Smooth muscle cell (in vitro differentiated cells): ENCODE measurements at regions not wholly inside any gene's neighbourhood (a gene's known extent, or its start where the extent isn't known, plus 50 kb on each side); places are given as distances from the start of the nearest gene placed in this dataset.
A peak's percentile ranks its signal among the peaks of the same experiment; 100 is the strongest.
"Not testable (repeated sequence)": the region's sequence is repeated elsewhere in the genome, so short reads cannot be mapped to it uniquely, and the experiment has no call there.

Source experiments
- DNase-seq: peaks from one replicate; lab custom pipeline; 2025; ENCODE audit not compliant: unreplicated experiment; lab: John Stamatoyannopoulos, UW
- H2AFZ ChIP-seq: fragments of 200-600 bp; sonication (generic); 2 replicates; pipeline ENCODE4 v1.6.0; 2016; ENCODE audit warnings: antibody characterized with exemption, low read depth, mild to moderate bottlenecking
- H3F3A ChIP-seq: fragments of 200-600 bp; sonication (generic); 2 replicates; pipeline ENCODE4 v1.6.0; 2017; ENCODE audit warnings: antibody characterized with exemption, low read depth
- H3K27ac ChIP-seq: fragments of 200-600 bp; sonication (generic); 2 replicates; pipeline ENCODE4 v1.5.1; 2016; ENCODE audit warnings: low read depth, mild to moderate bottlenecking
- H3K27me3 ChIP-seq: fragments of 200-600 bp; sonication (generic); 2 replicates; pipeline ENCODE4 v1.6.1; 2016; ENCODE audit warnings: low read depth, mild to moderate bottlenecking
- H3K36me3 ChIP-seq: fragments of 200-600 bp; sonication (generic); 2 replicates; pipeline ENCODE4 v1.5.1; 2016; ENCODE audit warnings: low read depth
- H3K4me1 ChIP-seq: fragments of 200-600 bp; sonication (generic); 2 replicates; pipeline ENCODE4 v1.5.1; 2016; ENCODE audit warnings: low read depth
- H3K4me2 ChIP-seq: fragments of 200-600 bp; sonication (generic); 2 replicates; pipeline ENCODE4 v1.6.0; 2016; ENCODE audit warnings: mild to moderate bottlenecking
- H3K4me3 ChIP-seq: fragments of 200-600 bp; sonication (generic); 2 replicates; pipeline ENCODE4 v1.5.1; 2016; ENCODE audit warnings: mild to moderate bottlenecking
- H3K79me2 ChIP-seq: fragments of 200-600 bp; sonication (generic); 2 replicates; pipeline ENCODE4 v1.6.0; 2016; ENCODE audit warnings: low read depth, mild to moderate bottlenecking
- H3K9ac ChIP-seq: fragments of 200-600 bp; sonication (generic); 2 replicates; pipeline ENCODE4 v1.6.0; 2016; ENCODE audit warnings: low read depth
- H3K9me3 ChIP-seq: fragments of 200-600 bp; sonication (generic); replicated peaks from 2 replicates; pipeline ENCODE4 v1.5.1; 2016; ENCODE audit warnings: low read depth
- H4K20me1 ChIP-seq: fragments of 200-600 bp; sonication (generic); 2 replicates; pipeline ENCODE4 v1.6.0; 2016; ENCODE audit warnings: low read depth
- WGBS: methylation state at CpG from one replicate; pipeline ENCODE4 v1.1.7; 2016; ENCODE audit warnings: low lambda C conversion rate; 5-methylcytosine and 5-hydroxymethylcytosine counted together
- TF ChIP-seq, protein P1 (sequence below): fragments of 200-600 bp; sonication (generic); IDR thresholded peaks from 2 replicates; pipeline ENCODE4 v1.5.1; 2017; ENCODE audit warnings: borderline replicate concordance, mild to moderate bottlenecking, antibody characterized with exemption; ENCODE audit not compliant: insufficient read depth, poor library complexity, severe bottlenecking

GRCh38 chr18:57881818-57882413, 78.8 kb upstream of the ATP8B1 start:
- Histone ChIP-seq H3K36me3 (no peaks in the 10 kb centered on the region), H3K4me3 (no peak overlapping the region), H3K4me2 (no peak overlapping the region), H2AFZ (peak overlapping the region; percentile 28), H3K79me2 (no peaks in the 10 kb centered on the region), H3K27ac (no peak overlapping the region), H3K9me3 (no peaks in the 10 kb centered on the region), H4K20me1 (no peaks in the 10 kb centered on the region), H3F3A (no peaks in the 10 kb centered on the region), H3K9ac (no peak overlapping the region), H3K27me3 (peaks cover 3% of the 10 kb centered on the region), H3K4me1 (no peaks in the 10 kb centered on the region)
- WGBS, result 43% methylated on average over 10 of the region's 10 CpGs
- DNase-seq, result peak; percentile 9
- TF ChIP-seq, protein P1, sequence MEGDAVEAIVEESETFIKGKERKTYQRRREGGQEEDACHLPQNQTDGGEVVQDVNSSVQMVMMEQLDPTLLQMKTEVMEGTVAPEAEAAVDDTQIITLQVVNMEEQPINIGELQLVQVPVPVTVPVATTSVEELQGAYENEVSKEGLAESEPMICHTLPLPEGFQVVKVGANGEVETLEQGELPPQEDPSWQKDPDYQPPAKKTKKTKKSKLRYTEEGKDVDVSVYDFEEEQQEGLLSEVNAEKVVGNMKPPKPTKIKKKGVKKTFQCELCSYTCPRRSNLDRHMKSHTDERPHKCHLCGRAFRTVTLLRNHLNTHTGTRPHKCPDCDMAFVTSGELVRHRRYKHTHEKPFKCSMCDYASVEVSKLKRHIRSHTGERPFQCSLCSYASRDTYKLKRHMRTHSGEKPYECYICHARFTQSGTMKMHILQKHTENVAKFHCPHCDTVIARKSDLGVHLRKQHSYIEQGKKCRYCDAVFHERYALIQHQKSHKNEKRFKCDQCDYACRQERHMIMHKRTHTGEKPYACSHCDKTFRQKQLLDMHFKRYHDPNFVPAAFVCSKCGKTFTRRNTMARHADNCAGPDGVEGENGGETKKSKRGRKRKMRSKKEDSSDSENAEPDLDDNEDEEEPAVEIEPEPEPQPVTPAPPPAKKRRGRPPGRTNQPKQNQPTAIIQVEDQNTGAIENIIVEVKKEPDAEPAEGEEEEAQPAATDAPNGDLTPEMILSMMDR, result peak; percentile 91

DNA sequence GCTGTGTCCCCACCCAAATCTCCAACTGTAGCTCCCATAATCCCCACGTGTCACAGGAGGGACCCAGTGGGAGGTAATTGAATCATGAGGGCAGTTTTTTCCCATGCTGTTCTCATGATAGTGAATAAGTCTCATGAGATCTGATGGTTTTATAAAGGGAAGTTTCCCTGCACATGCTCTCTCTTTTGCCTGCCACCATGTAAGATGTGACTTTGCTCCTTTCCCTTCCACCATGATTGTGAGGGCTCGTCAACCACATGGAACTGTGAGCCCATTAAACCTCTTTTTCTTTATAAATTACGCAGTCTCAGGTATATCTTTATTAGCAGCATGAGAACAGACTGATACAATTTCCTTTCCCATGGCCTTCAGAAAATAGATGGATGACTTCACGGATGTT, 76.8 kb upstream of the ATP8B1 start:
- not testable (repeated sequence) for H3K4me1 ChIP-seq, H3F3A ChIP-seq, H3K9me3 ChIP-seq, H3K4me3 ChIP-seq, DNase-seq, H3K9ac ChIP-seq, H3K79me2 ChIP-seq, H2AFZ ChIP-seq, H3K4me2 ChIP-seq, H3K27ac ChIP-seq, H3K36me3 ChIP-seq, H4K20me1 ChIP-seq, H3K27me3 ChIP-seq
- WGBS, result 96% methylated on average over 4 of the region's 4 CpGs

DNA sequence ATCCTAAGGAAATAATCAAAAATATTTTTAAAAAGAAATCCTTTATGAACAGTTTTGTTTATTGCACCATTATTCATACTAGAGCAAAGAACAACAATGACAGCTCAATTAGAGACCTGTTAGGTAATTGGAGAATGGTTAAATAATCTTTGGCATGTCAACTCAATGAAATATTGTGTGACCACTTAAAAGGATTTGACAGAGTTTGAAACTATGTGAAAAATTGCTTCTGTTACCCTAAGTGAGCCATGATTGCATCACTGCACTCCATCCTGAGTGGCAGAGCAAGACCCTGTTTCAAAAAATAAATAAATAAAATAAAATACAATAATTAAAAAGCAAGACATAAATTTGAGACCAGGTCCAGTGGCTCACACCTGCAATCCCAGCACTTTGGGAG, 66.1 kb upstream of the ATP8B1 start:
- Histone ChIP-seq H3K9ac (no peak overlapping the region), H3K27ac (no peak overlapping the region), H4K20me1 (no peaks in the 10 kb centered on the region), H3K9me3 (no peaks in the 10 kb centered on the region), H3K4me1 (no peaks in the 10 kb centered on the region), H3K4me2 (no peak overlapping the region), H3F3A (no peaks in the 10 kb centered on the region), H3K79me2 (no peaks in the 10 kb centered on the region), H3K4me3 (no peak overlapping the region), H3K36me3 (no peaks in the 10 kb centered on the region), H3K27me3 (no peaks in the 10 kb centered on the region), H2AFZ (no peak overlapping the region)
- no peak for DNase-seq
- TF ChIP-seq, protein P1, result no peak

DNA sequence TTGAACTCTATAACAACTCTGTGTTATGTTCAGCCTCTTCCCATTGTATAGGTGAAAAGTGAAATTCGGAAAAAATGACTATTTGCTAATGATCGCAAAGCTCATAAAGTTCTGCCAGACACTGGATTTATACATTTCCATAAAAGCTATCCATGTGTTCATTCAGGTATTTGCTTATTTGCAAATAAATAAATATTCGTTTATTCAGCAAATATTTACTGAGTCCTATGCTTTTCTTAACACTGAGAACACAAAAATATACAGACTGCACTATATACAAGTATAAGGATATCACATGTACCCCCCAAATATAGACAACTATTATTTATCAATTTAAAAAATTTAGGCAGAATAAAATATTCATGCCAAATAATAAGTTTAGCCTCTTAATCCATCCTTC, 63.2 kb upstream of the ATP8B1 start:
- Histone ChIP-seq H4K20me1 (no peaks in the 10 kb centered on the region), H3K79me2 (no peaks in the 10 kb centered on the region), H3K4me2 (no peak overlapping the region), H3K27me3 (no peaks in the 10 kb centered on the region), H3K4me1 (no peaks in the 10 kb centered on the region), H3K36me3 (no peaks in the 10 kb centered on the region), H3K9me3 (no peaks in the 10 kb centered on the region), H3K27ac (no peak overlapping the region), H2AFZ (no peak overlapping the region), H3K9ac (no peak overlapping the region), H3F3A (no peaks in the 10 kb centered on the region), H3K4me3 (no peak overlapping the region)
- TF ChIP-seq, protein P1, result no peak
- no peak for DNase-seq
- 59% methylated on average over 3 of the region's 3 CpGs for WGBS
